GM12878 (cell line): ENCODE measurements at regions not wholly inside any gene's neighbourhood (a gene's known extent, or its start where the extent isn't known, plus 50 kb on each side); places are given as distances from the start of the nearest gene placed in this dataset.

ENCODE experiments used
- ATAC-seq: fragments of 200-7000 bp; cut with Tn5 transposase; 3 replicates; pipeline ENCODE4 v1.9.1; 2020; ENCODE audit warnings: mild to moderate bottlenecking, moderate library complexity
- BruUV-seq: library from RNA; stranded (reverse); fragments of 400-500 nt; replicated peaks from 2 replicates; lab custom pipeline; 2021; lab: Mats Ljungman, UMichigan
- CTCF ChIA-PET: fragments of 300-600 bp; sonication (Branson Sonifier 250); formaldehyde crosslinking; extraction: SDS; loops from one replicate; lab custom pipeline; 2021; ENCODE audit warnings: inconsistent platforms; lab: Yijun Ruan, JAX
- POLR2A ChIA-PET: fragments of 350-600 bp; formaldehyde crosslinking; extraction: SDS; loops from one replicate; lab custom pipeline; 2021; ENCODE audit warnings: inconsistent platforms; lab: Charles Lee
- RAD21 ChIA-PET: fragments of 300-600 bp; sonication (Branson Sonifier 250); formaldehyde crosslinking; loops from one replicate; lab custom pipeline; 2023; ENCODE audit warnings: antibody characterized with exemption; ENCODE audit not compliant: unreplicated experiment; lab: Charles Lee
- SMC1A ChIA-PET: fragments of 300-600 bp; sonication (Branson Sonifier 250); formaldehyde crosslinking; loops from one replicate; lab custom pipeline; 2023; ENCODE audit not compliant: unreplicated experiment, uncharacterized antibody; lab: Charles Lee
- DNase-seq: peaks from one replicate; pipeline ENCODE4 v3.0.0-alpha.2; 2011; ENCODE audit warnings: low read depth, low spot score
- FAIRE-seq: peaks from 3 replicates; lab custom pipeline; 2011; peaks lifted over from hg19 to GRCh38; lab: Jason Lieb, UNC
- H2AFZ ChIP-seq: 2 replicates; pipeline ENCODE4 v1.6.0; 2011; ENCODE audit warnings: low read depth, low read length, control low read depth; ENCODE audit not compliant: control insufficient read depth
- H3K27ac ChIP-seq: 2 replicates; pipeline ENCODE4 v1.5.1; 2011; ENCODE audit warnings: control low read depth; ENCODE audit not compliant: control insufficient read depth, insufficient read depth
- H3K27me3 ChIP-seq, 2 experiments: replicated peaks in 1 of 2; 2 replicates each; pipeline versions ENCODE4 v1.6.0 to v1.6.1; 2011; ENCODE audit warnings: low read length in 1 of 2; ENCODE audit not compliant: control insufficient read depth in 2 of 2, insufficient read depth in 2 of 2
- H3K36me3 ChIP-seq, 2 experiments: 2 replicates each; pipeline ENCODE4 v1.5.1; 2011; ENCODE audit warnings: low read length in 1 of 2; ENCODE audit not compliant: control insufficient read depth in 2 of 2, insufficient read depth in 2 of 2
- H3K4me1 ChIP-seq: 2 replicates; pipeline ENCODE4 v1.6.1; 2011; ENCODE audit warnings: mild to moderate bottlenecking, low read length, moderate library complexity, mixed read lengths; ENCODE audit not compliant: control insufficient read depth, insufficient read depth
- H3K4me2 ChIP-seq: 2 replicates; pipeline ENCODE4 v1.6.0; 2011; ENCODE audit warnings: control low read depth; ENCODE audit not compliant: control insufficient read depth, insufficient read depth
- H3K4me3 ChIP-seq: fragments of 200-600 bp; sonication (generic); 2 replicates; pipeline ENCODE4 v1.5.1; 2016
- H3K79me2 ChIP-seq: 2 replicates; pipeline ENCODE4 v1.6.0; 2011; ENCODE audit warnings: low read length; ENCODE audit not compliant: control insufficient read depth, insufficient read depth
- H3K9ac ChIP-seq: 2 replicates; pipeline ENCODE4 v1.8.0; 2011; ENCODE audit warnings: low read length, control low read depth, mixed read lengths; ENCODE audit not compliant: control insufficient read depth, insufficient read depth
- H3K9me3 ChIP-seq: replicated peaks from 3 replicates; pipeline ENCODE4 v1.5.1; 2011; ENCODE audit warnings: mild to moderate bottlenecking, low read length; ENCODE audit not compliant: control insufficient read depth, insufficient read depth
- H4K20me1 ChIP-seq: 2 replicates; pipeline ENCODE4 v1.6.0; 2011; ENCODE audit not compliant: control insufficient read depth, insufficient read depth
- JUND ChIP-seq: IDR thresholded peaks from 2 replicates; pipeline ENCODE4 v1.6.1; 2012; ENCODE audit warnings: low read depth, mild to moderate bottlenecking, low read length, improper control_type of control experiment, moderate library complexity
- NFYB ChIP-seq: IDR thresholded peaks from 2 replicates; pipeline ENCODE4 v1.6.1; 2011; ENCODE audit warnings: low read depth, mild to moderate bottlenecking, low read length, improper control_type of control experiment, moderate library complexity; ENCODE audit not compliant: insufficient read depth
- RUNX3 ChIP-seq: IDR thresholded peaks from 2 replicates; pipeline ENCODE4 v1.6.1; 2012; ENCODE audit warnings: low read length, inconsistent platforms
- ZBTB33 ChIP-seq: fragments of 450-650 bp; IDR thresholded peaks from 2 replicates; pipeline ENCODE4 v1.6.1; 2017; ENCODE audit warnings: mild to moderate bottlenecking
- WGBS: methylation state at CpG from one replicate; pipeline ENCODE4 v1.1.6; 2016; ENCODE audit warnings: low lambda C conversion rate; ENCODE audit not compliant: insufficient replicate concordance, insufficient coverage; ENCODE audit errors: missing lambda C conversion rate; 5-methylcytosine and 5-hydroxymethylcytosine counted together
- in situ Hi-C: fragments of 300-500 bp; cut with MboI; formaldehyde crosslinking; loops from 9 replicates; pipeline ENCODE4 v1.14.3; 2018; ENCODE audit warnings: mixed read lengths
- intact Hi-C: fragments of 100-400 bp; cut with micrococcal nuclease; formaldehyde crosslinking; loops from one replicate; pipeline ENCODE4 v1.14.2; 2022; ENCODE audit not compliant: unreplicated experiment
- TF ChIP-seq, protein P1 (sequence below): IDR thresholded peaks from 2 replicates; pipeline ENCODE4 v1.6.1; 2012; ENCODE audit warnings: low read length, inconsistent platforms

GRCh38 chr1:8152731-8153702 lies 126.9 kb upstream of the ERRFI1 start:
- H3K4me1 ChIP-seq: no peaks in the 10 kb centered on the region
- H3K36me3 ChIP-seq: no peaks in the 10 kb centered on the region
- RAD21 ChIA-PET: no interaction called here
- TF ChIP-seq RUNX3 (peak; percentile 32; the same call in 1 of the 2 replicates), JUND (no peak), NFYB (peak; percentile 69), ZBTB33 (peak; percentile 80; the same call in 1 of the 2 replicates)
- TF ChIP-seq, protein P1, sequence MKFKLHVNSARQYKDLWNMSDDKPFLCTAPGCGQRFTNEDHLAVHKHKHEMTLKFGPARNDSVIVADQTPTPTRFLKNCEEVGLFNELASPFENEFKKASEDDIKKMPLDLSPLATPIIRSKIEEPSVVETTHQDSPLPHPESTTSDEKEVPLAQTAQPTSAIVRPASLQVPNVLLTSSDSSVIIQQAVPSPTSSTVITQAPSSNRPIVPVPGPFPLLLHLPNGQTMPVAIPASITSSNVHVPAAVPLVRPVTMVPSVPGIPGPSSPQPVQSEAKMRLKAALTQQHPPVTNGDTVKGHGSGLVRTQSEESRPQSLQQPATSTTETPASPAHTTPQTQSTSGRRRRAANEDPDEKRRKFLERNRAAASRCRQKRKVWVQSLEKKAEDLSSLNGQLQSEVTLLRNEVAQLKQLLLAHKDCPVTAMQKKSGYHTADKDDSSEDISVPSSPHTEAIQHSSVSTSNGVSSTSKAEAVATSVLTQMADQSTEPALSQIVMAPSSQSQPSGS: no peak
- TF ChIP-seq, all 136 proteins: peak for 3
- ChIA-PET SMC1A (interaction anchor here (1.0 to 1.2 kb wide), 2 partner anchors 10 to 33 kb away, joined by 4 to 6 read pairs; no protein-coding TSS in a partner anchor), CTCF (interaction anchor here (0.7 kb wide), 2 partner anchors 55 to 117 kb away, joined by 3 read pairs; no protein-coding TSS in a partner anchor), POLR2A (no interaction called here)
- in situ Hi-C loops (no loop called here), intact Hi-C loops (no loop called here)
- DNase-seq (no peak), FAIRE-seq (no peak), ATAC-seq (no peak)
- BruUV-seq: no TSS peak
- H3K27ac ChIP-seq: no peak overlapping the region
- no peaks in the 10 kb centered on the region for H3K27me3 ChIP-seq
- no peak overlapping the region for H2AFZ ChIP-seq
- H3K9ac ChIP-seq: no peak overlapping the region
- H4K20me1 ChIP-seq: no peaks in the 10 kb centered on the region
- H3K79me2 ChIP-seq: no peaks in the 10 kb centered on the region
- no peak overlapping the region for H3K4me2 ChIP-seq
- H3K9me3 ChIP-seq: no peaks in the 10 kb centered on the region; the same call in 2 of the 3 replicates
- H3K4me3 ChIP-seq: no peak overlapping the region
- 72% methylated on average over 19 of the region's 19 CpGs for WGBS
